Amygdala (tissue), 56 donors: ENCODE measurements at regions not wholly inside any gene's neighbourhood (a gene's known extent, or its start where the extent isn't known, plus 50 kb on each side); places are given as distances from the start of the nearest gene placed in this dataset.
"Not testable (repeated sequence)": the region's sequence is repeated elsewhere in the genome, so short reads cannot be mapped to it uniquely, and the experiment has no call there.

Source experiments
- DNase-seq, 56 donors: peaks; one replicate each; lab custom pipeline; 2025; lab: John Stamatoyannopoulos, UW

- DNase-seq = no peak
These were observed 168.7 kb upstream of the GNAI1 start for GRCh38 chr7:79965946-79966345.

DNA sequence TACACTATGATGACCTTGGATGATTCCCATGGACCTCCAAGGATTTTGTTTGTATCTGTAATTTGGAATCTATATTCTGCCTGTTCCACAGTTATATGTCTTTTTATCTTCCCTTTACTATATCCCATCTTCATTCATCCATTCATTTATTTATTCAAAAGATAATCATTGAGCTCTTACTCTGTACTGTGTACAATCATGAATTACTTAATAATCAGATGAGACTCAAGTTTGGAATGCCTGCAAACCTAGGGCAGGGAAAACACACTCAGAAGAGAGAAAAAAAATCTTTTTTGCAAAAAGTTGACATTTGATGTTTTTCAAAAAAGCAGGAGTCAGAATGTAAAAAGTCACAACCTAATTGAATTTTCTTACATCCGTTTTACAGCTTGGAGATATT, 170.2 kb upstream of the GNAI1 start:
- DNase-seq = no peak

DNA sequence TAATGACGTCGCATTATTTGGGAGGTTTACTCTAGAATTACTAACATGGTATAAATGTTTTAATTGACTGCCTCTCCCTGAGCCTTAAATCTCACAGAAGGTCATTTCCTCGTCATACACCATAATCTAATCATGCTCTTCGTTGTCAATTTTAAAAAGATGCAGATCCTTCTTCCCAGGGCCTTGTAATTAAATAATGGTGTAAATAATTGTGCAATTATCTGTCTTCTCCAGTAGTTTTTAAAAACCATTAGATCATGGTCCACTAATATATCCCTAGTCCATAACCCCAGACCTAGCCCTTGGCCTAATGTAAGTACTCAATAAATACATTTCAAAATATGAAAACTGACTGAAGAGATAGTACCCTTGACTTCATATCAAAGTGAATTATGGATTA, 181.5 kb upstream of the GNAI1 start:
- DNase-seq = no peak

DNA sequence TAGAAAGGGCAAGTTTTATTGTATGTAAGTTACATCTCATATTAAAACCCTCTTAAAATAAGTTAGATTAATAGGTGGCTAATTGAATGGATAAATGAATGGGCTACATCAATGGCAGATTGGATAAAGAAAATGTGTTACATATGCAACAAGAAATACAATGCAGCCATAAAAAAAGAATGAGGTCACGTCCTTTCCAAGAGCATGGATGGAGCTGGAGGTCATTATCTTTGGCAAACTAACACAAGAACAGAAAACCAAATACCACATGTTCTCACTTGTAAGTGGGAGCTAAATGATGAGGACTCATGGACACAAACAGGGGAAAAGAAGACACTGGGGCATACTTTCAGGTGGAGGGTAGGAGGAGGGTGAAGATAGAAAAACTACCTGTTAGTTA, 182.2 kb upstream of the GNAI1 start:
- no peak for DNase-seq

- no peak for DNase-seq
These were observed 183.2 kb upstream of the GNAI1 start for GRCh38 chr7:79951415-79951814.

DNA sequence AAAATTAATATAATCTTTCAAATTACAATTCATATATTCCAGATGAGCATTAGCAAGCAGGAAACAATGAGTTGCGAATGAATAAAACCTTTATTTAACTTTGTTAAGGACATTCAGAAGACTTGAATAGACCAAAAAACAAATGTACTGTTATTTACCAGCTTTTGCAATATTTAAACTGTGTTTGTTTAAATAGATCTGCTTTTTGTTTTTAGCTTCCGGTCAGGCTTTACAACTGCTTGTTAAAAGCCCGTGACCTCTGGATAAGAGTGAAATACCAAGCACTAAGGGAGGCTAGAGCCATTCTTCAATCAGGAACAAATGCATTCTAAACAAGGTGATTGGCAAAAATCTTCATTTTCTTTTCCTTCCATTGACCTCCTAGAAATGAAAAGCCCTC, 184.9 kb upstream of the GNAI1 start:
- no peak for DNase-seq

- DNase-seq = no peak
These were observed 198.2 kb upstream of the GNAI1 start for GRCh38 chr7:79936281-79936983.

DNA sequence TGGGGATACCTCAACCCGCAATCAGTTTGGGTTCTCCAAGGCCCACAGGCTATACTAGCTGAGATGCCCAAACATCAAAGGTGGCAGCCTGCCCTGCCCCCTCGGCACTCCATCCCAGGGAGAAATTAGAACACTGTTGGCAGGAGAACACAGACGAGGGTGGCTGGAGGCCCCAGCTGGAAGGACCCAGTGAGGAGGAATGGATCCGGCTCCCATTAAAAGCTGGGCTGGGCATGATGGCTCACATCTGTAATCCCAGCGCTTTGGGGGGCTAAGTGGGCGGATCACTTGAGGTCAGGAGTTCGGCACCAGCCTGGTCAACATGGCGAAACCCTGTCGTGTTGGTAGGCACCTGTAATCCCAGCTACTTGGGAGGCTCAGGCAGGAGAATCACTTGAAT, 199.9 kb upstream of the GNAI1 start:
- DNase-seq = no peak

- DNase-seq = no peak
These were observed 201.5 kb upstream of the GNAI1 start for GRCh38 chr7:79933144-79933543.

GRCh38 chr7:79930604-79931003, 204.0 kb upstream of the GNAI1 start:
- no peak for DNase-seq

DNA sequence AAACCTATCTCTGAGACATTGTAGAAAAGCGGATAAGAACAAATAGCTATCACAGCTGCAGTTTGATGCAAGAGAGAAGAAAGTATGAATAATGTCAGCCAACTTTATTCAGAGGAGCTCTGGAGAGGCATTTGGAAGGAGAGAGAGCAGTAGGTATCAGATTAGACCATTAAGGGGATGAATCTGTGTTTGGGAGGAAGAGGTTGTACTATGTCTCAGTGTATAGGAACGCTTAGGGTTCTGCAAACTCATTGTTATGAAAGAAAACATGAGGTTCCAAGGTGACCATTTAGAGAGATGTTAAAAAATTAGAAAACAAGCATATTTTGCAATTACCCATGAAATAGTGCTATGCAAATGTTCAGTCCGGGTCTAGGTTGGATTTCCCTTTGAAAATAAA, 207.5 kb upstream of the GNAI1 start:
- no peak for DNase-seq

DNA sequence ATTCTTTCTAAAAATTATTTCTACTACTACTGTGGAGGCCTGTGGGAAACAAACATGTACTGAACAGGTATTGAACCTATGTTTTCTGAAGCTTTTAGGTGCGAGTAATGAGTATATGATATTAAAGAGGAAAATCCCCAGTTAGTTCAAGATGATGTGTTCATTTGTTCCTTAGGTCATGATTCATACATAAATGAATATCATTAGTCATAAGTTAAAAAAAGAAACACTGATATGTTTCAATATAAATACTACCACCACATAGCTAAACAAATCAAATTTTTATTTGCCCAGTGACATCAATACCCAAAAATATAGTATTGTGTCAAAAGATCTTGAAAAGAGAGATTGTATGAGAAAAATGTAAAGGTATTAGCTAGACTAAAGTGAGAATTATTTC, 210.7 kb upstream of the GNAI1 start:
- no peak for DNase-seq

DNA sequence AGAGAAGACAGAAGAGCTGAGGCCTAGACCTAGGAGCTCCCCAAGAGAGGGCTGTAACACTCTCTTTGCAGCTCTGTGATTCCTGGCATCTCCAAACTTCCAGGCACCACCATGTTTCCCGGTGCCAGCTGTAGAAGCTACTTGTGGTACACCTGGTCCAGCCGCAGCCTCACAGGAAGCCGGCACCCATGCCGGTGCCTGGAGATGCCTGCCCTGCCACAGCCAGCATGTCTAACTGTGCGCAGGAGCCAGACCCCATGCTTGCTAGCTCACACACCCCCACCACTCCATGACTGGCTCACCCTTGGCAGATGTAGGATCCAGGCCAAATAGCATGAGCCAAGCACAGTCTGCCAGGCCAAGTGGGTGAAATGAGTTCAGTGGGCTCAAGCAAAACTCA, 211.7 kb upstream of the GNAI1 start:
- DNase-seq = no peak

DNA sequence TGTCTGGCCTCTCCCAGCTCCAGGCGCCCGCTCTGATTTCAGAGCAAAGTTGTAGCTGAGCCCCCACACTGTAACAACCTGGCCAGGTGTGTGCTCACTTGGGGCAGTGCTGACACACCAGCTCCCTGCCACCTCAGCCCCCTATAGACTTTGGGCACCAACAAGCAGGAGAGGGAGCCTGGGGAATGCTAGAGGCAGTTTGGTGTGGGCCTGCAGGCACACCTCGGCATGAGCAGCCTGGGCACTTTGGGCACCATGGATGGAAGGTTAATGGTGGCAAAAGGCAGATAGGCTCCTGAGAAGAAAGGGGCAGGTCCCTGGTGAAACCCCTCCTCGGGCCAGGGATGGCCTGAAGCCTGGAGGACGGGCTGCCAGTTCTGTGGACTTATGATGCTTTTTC, 212.7 kb upstream of the GNAI1 start:
- no peak for DNase-seq

DNA sequence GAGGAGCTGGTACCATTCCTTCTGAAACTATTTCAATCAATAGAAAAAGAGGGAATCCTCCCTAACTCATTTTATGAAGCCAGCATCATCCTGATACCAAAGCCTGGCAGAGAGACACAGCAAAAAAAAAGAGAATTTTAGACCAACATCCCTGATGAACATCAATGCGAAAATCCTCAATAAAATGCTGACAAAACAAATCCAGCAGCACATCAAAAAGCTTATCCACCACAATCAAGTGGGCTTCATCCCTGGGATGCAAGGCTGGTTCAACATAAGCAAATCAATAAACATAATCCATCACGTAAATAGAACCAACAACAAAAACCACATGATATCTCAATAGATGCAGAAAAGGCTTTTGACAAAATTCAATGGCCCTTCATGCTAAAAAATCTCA, 216.0 kb upstream of the GNAI1 start:
- not testable (repeated sequence) for DNase-seq

GRCh38 chr7:79915346-79915745, 219.3 kb upstream of the GNAI1 start:
- not testable (repeated sequence) for DNase-seq

GRCh38 chr7:79912213-79912633, 222.4 kb upstream of the GNAI1 start:
- DNase-seq = no peak

DNA sequence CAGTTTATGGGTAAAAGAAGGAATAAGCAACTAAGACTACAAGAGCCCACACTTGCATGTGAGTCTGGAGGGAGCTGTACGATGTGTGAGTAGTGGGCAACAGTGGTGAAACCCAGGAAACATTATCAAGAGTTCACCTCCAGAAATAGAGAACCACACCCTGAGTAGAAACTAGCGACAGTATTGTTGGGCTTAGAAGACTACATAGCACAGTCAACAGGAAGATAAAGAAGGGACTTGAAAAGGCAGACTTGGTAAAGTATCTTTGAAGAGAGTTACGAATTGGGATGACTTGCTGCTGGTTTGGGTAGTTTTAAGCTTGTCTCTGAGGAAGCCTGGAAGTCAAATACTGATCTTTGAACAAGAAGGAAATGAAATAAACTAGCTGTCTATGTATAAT, 223.2 kb upstream of the GNAI1 start:
- DNase-seq = no peak

DNA sequence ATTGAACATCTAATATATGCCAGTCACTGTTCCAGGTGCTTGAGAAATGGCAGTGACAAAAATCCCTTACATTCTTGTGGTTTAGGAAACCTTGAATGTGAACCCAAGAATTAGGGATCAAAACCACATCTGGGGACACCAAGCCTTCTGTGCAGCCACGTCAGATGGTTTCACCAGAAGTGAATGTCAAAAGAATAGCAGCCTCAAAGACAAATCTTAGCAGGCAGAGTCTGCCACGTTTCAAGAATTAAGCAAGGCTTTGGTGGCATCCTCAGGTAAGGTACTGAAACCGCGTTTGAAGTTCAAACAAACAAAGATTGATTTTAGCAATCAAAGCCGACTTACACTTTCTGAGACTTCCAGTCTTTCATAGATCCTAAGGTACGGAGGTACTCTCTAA, 225.5 kb upstream of the GNAI1 start:
- no peak for DNase-seq

- no peak for DNase-seq
These were observed 237.5 kb upstream of the GNAI1 start for GRCh38 chr7:79897166-79897565.

DNA sequence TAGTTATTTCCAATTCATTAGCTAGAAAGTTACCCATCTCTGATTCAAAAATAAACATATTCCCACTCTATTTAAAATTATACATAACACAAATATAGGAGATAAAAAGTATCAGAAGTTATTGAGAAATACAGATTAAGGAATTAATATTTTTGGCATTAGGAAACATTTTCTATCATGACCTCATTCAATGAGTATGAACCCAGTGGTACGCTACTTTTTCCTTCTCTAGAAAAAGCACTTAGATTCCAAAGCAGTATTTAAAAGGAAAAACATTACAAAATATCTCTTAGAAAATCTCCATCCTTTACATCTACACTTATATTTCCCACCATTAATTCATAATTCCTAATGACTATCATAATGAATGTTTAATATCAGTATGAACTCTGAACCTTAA, 240.6 kb upstream of the GNAI1 start:
- DNase-seq = no peak

DNA sequence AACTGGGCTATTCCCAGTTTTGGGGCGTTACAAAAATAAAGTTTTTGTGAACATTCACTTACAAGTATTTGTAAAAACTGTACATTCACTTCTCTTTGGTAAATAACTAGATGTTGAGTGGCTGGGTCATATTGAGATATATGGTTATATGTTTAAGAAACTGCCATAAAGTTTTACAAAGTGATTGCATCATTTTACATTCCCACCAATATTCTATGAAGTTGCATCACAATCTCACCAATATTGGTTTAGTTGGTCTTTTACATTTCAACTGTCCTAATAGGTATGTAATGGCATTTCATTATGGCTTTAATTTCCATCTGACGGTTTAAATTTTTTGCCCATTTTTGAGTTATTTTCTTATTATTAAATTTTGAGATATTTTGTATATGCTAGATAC, 251.7 kb upstream of the GNAI1 start:
- DNase-seq = no peak

DNA sequence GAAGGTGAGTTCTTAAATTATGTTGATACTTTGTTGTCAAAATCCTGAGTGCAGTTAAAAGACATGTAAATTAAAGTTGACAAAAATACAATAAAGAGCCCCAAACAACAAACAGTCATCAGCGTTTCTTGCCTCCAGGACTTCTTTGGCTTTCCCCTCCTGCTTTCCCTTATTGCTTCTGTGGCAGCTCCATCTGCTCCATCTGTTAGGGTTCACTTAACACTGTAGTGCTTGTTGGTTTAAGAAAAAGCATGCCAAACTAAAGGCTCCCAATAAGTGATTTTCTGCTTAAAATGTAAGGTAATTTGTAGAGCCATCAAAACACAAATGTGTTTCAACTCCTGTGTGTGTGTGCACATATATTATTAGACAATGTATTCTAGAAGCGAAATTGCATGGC, 254.3 kb upstream of the GNAI1 start:
- no peak for DNase-seq
